ENCODE measurements at regions not wholly inside any gene's neighbourhood (a gene's known extent, or its start where the extent isn't known, plus 50 kb on each side); places are given as distances from the start of the nearest gene placed in this dataset.
A peak's percentile ranks its signal among the peaks of the same experiment; 100 is the strongest.

- no peak overlapping the region for H3K4me3 ChIP-seq
- H3K4me1 ChIP-seq (ENCODE audit: control insufficient read depth in 1 of 2, low read depth in 2 of 2): peaks cover 0 to 8% of the 10 kb centered on the region in 2 donors
- no peaks in the 10 kb centered on the region for H3K9me3 ChIP-seq
- H3K36me3 ChIP-seq: no peaks in the 10 kb centered on the region
- no peak overlapping the region for H3K27ac ChIP-seq
- no peaks in the 10 kb centered on the region for H3K27me3 ChIP-seq (replicated peaks; ENCODE audit: insufficient read depth)
- no peak for ATAC-seq (ENCODE audit: insufficient number of reproducible peaks, low FRiP score, low read depth)
- DNase-seq (ENCODE audit: low spot score): no peak
- TF ChIP-seq, protein P1, sequence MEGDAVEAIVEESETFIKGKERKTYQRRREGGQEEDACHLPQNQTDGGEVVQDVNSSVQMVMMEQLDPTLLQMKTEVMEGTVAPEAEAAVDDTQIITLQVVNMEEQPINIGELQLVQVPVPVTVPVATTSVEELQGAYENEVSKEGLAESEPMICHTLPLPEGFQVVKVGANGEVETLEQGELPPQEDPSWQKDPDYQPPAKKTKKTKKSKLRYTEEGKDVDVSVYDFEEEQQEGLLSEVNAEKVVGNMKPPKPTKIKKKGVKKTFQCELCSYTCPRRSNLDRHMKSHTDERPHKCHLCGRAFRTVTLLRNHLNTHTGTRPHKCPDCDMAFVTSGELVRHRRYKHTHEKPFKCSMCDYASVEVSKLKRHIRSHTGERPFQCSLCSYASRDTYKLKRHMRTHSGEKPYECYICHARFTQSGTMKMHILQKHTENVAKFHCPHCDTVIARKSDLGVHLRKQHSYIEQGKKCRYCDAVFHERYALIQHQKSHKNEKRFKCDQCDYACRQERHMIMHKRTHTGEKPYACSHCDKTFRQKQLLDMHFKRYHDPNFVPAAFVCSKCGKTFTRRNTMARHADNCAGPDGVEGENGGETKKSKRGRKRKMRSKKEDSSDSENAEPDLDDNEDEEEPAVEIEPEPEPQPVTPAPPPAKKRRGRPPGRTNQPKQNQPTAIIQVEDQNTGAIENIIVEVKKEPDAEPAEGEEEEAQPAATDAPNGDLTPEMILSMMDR (IDR thresholded peaks at IDR 0.05): no peak
Observed at GRCh38 chr20:6637160-6637579, 130.3 kb upstream of the BMP2 start.

- Histone ChIP-seq H3K9me3 (no peaks in the 10 kb centered on the region), H3K4me3 (no peak overlapping the region), H3K36me3 (no peaks in the 10 kb centered on the region), H3K27ac (no peak overlapping the region), H3K4me1 (ENCODE audit: control insufficient read depth in 1 of 2, low read depth in 2 of 2) (peaks cover 0 to 8% of the 10 kb centered on the region in 2 donors), H3K27me3 (replicated peaks; ENCODE audit: insufficient read depth) (no peaks in the 10 kb centered on the region)
- TF ChIP-seq, protein P1 (IDR thresholded peaks at IDR 0.05): peak; percentile 61
- ATAC-seq (ENCODE audit: insufficient number of reproducible peaks, low FRiP score, low read depth) (peak; percentile 91), DNase-seq (ENCODE audit: low spot score) (no peak)
Observed at GRCh38 chr20:6636209-6637159, 131.0 kb upstream of the BMP2 start.

DNA sequence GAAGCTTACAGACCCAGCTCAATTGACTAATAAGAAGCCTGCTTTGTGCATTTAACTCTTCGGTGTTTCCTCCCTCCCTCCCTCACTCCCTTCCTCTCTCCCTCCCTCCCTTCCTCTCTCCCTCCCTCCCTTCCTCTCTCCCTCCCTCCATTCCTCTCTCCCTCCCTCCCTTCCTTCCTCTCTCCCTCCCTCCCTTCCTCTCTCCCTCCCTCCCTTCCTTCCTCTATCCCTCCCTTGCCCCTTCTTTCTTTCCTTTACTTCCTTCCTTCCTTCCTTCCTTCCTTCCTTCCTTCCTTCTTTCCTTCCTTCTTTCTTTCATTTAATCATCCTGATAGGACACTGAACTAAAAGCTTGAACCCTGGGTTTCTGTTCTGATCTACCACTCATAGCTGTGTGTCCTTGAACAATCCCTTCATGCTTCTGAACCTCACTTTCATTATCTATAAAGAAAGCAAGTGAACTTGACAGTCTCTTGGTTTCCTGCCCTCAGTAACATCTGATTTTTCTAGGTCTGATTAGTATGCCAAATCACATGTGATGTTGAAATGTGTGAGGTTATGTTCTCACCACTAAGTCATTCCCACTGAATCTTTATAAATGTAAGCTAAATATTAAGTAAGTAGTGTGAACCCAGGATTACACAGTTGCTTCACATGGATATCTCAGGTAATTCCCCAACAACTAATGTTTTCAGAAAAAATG lies 132.3 kb upstream of the BMP2 start:
- no peaks in the 10 kb centered on the region for H3K27me3 ChIP-seq (replicated peaks; ENCODE audit: insufficient read depth)
- ATAC-seq (ENCODE audit: insufficient number of reproducible peaks, low FRiP score, low read depth): no peak
- TF ChIP-seq, protein P1 (IDR thresholded peaks at IDR 0.05): no peak
- no peak for DNase-seq (ENCODE audit: low spot score)
- peaks cover 0 to 8% of the 10 kb centered on the region in 2 donors for H3K4me1 ChIP-seq (ENCODE audit: control insufficient read depth in 1 of 2, low read depth in 2 of 2)
- no peaks in the 10 kb centered on the region for H3K36me3 ChIP-seq
- no peak overlapping the region for H3K27ac ChIP-seq
- H3K4me3 ChIP-seq: no peak overlapping the region
- no peaks in the 10 kb centered on the region for H3K9me3 ChIP-seq

DNA sequence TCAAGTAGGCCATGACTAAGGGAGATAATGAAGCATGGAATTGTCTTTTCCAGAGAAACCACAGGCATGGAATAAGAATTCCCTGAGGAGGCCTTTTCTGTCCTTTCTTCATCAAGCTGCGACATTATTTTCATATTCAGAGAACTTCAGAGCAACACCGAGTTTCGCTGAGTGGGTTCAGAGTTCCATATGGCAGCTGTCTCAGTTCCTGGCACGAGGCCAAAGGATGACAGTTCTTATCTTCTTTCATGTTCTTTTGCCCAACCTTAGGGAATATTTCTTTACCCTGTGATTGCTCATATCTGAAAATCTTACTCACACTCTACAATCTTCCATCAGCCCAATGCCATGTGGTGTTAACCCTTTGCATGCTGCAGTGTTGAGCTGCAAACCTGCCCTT lies 135.3 kb upstream of the BMP2 start:
- no peak overlapping the region for H3K27ac ChIP-seq
- no peak for ATAC-seq (ENCODE audit: insufficient number of reproducible peaks, low FRiP score, low read depth)
- H3K4me3 ChIP-seq: no peak overlapping the region
- peaks cover 0 to 8% of the 10 kb centered on the region in 2 donors for H3K4me1 ChIP-seq (ENCODE audit: control insufficient read depth in 1 of 2, low read depth in 2 of 2)
- no peak for DNase-seq (ENCODE audit: low spot score)
- H3K9me3 ChIP-seq: no peaks in the 10 kb centered on the region
- H3K36me3 ChIP-seq: no peaks in the 10 kb centered on the region
- TF ChIP-seq, protein P1 (IDR thresholded peaks at IDR 0.05): no peak
- no peaks in the 10 kb centered on the region for H3K27me3 ChIP-seq (replicated peaks; ENCODE audit: insufficient read depth)

- Histone ChIP-seq H3K4me3 (no peak overlapping the region), H3K36me3 (no peaks in the 10 kb centered on the region), H3K9me3 (no peaks in the 10 kb centered on the region), H3K27ac (no peak overlapping the region), H3K4me1 (ENCODE audit: control insufficient read depth in 1 of 2, low read depth in 2 of 2) (no peaks in the 10 kb centered on the region), H3K27me3 (replicated peaks; ENCODE audit: insufficient read depth) (no peaks in the 10 kb centered on the region)
- TF ChIP-seq, protein P1 (IDR thresholded peaks at IDR 0.05): no peak
- no peak for ATAC-seq (ENCODE audit: insufficient number of reproducible peaks, low FRiP score, low read depth)
- no peak for DNase-seq (ENCODE audit: low spot score)
Observed at GRCh38 chr20:6630514-6630913, 137.0 kb upstream of the BMP2 start.
